ENCODE measurements at regions not wholly inside any gene's neighbourhood (a gene's known extent, or its start where the extent isn't known, plus 50 kb on each side); places are given as distances from the start of the nearest gene placed in this dataset.

- intact Hi-C loops (cut with micrococcal nuclease): no loop called here
- H4K20me1 ChIP-seq (ENCODE audit: low read length): no peaks in the 10 kb centered on the region
- TF ChIP-seq EZH2phosphoT487 (IDR thresholded peaks at IDR 0.05; ENCODE audit: borderline replicate concordance, low read length) (no peak), EZH2 (IDR thresholded peaks at IDR 0.05; ENCODE audit: low read length, unreplicated experiment) (no peak), CTCF (conservative IDR thresholded peaks at IDR 0.05; ENCODE audit: low read depth, low read length) (no peak)
These were observed 1587.4 kb downstream of the GRIK2 start for GRCh38 chr6:102980951-102981350.

GRCh38 chr6:102961902-102962301, 1568.4 kb downstream of the GRIK2 start:
- CTCF ChIA-PET: no interaction called here

More at GRCh38 chr6:102980951-102981350, 1587.4 kb downstream of the GRIK2 start:
- Histone ChIP-seq H3K27ac (ENCODE audit: low read length) (no peak overlapping the region), H3K9me3 (ENCODE audit: low read length) (no peaks in the 10 kb centered on the region), H3K79me2 (ENCODE audit: low read length) (no peaks in the 10 kb centered on the region), H3K9ac (ENCODE audit: low read length) (no peak overlapping the region), H3K36me3 (ENCODE audit: low read depth, low read length) (no peaks in the 10 kb centered on the region), H3K4me3 (ENCODE audit: low read length) (no peak overlapping the region), H3K4me2 (ENCODE audit: low read length) (no peak overlapping the region), H3K9me2 (replicated peaks; ENCODE audit: low read length) (no peaks in the 10 kb centered on the region), H3K27me3 (ENCODE audit: low read length) (no peaks in the 10 kb centered on the region), H3K4me1 (ENCODE audit: insufficient read depth, low read length) (no peaks in the 10 kb centered on the region), H2AFZ (ENCODE audit: low read length) (no peak overlapping the region), H3F3A (ENCODE audit: low read length, unreplicated experiment) (no peaks in the 10 kb centered on the region)
- BruUV-seq (replicated peaks): no TSS peak
- CTCF ChIA-PET: no interaction called here
- POLR2A ChIA-PET (ENCODE audit: unreplicated experiment): no interaction called here
- DNase-seq: no peak
- ATAC-seq: no peak

More at GRCh38 chr6:102961902-102962301, 1568.4 kb downstream of the GRIK2 start:
- no peaks in the 10 kb centered on the region for H3K27me3 ChIP-seq (ENCODE audit: low read length)
- no peak for DNase-seq
- H4K20me1 ChIP-seq (ENCODE audit: low read length): no peaks in the 10 kb centered on the region
- no peak overlapping the region for H3K4me2 ChIP-seq (ENCODE audit: low read length)
- intact Hi-C loops (cut with micrococcal nuclease): no loop called here
- no TSS peak for BruUV-seq (replicated peaks)
- H3K27ac ChIP-seq (ENCODE audit: low read length): no peak overlapping the region
- no peaks in the 10 kb centered on the region for H3K4me1 ChIP-seq (ENCODE audit: insufficient read depth, low read length)
- H2AFZ ChIP-seq (ENCODE audit: low read length): no peak overlapping the region
- POLR2A ChIA-PET (ENCODE audit: unreplicated experiment): no interaction called here
- no peaks in the 10 kb centered on the region for H3F3A ChIP-seq (ENCODE audit: low read length, unreplicated experiment)
- H3K9me3 ChIP-seq (ENCODE audit: low read length): no peaks in the 10 kb centered on the region
- no peaks in the 10 kb centered on the region for H3K79me2 ChIP-seq (ENCODE audit: low read length)
- no peak for ATAC-seq
- no peak overlapping the region for H3K9ac ChIP-seq (ENCODE audit: low read length)
- H3K9me2 ChIP-seq (replicated peaks; ENCODE audit: low read length): no peaks in the 10 kb centered on the region
- TF ChIP-seq EZH2 (IDR thresholded peaks at IDR 0.05; ENCODE audit: low read length, unreplicated experiment) (no peak), CTCF (conservative IDR thresholded peaks at IDR 0.05; ENCODE audit: low read depth, low read length) (no peak), EZH2phosphoT487 (IDR thresholded peaks at IDR 0.05; ENCODE audit: borderline replicate concordance, low read length) (no peak)
- no peaks in the 10 kb centered on the region for H3K36me3 ChIP-seq (ENCODE audit: low read depth, low read length)
- H3K4me3 ChIP-seq (ENCODE audit: low read length): no peak overlapping the region

Measured in PC-3 (cell line).